ENCODE measurements at regions not wholly inside any gene's neighbourhood (a gene's known extent, or its start where the extent isn't known, plus 50 kb on each side); places are given as distances from the start of the nearest gene placed in this dataset.
"Not testable (repeated sequence)": the region's sequence is repeated elsewhere in the genome, so short reads cannot be mapped to it uniquely, and the experiment has no call there.

GRCh38 chr14:65832431-65833266 is 420.1 kb downstream of the FUT8 start:
- intact Hi-C loops (cut with DNase I) = loop anchor here (5.0 kb wide), 1 partner anchor 670 kb away; no protein-coding TSS in a partner anchor
- no peak for DNase-seq

- peak in 2 of 42 donors; percentile 10 to 16 for DNase-seq
- intact Hi-C loops (cut with DNase I) = loop anchor here (5.0 kb wide), 1 partner anchor 671 kb away; no protein-coding TSS in a partner anchor
Observed at GRCh38 chr14:65833267-65833880, 420.8 kb downstream of the FUT8 start.

GRCh38 chr14:65834051-65834450 is 421.5 kb downstream of the FUT8 start:
- intact Hi-C loops (cut with DNase I) = loop anchor here (5.0 kb wide), 1 partner anchor 672 kb away; no protein-coding TSS in a partner anchor

GRCh38 chr14:65834812-65835211 is 422.3 kb downstream of the FUT8 start:
- intact Hi-C loops (cut with DNase I) = loop anchor here (5.0 kb wide), 1 partner anchor 673 kb away; no protein-coding TSS in a partner anchor
- DNase-seq = no peak

More at GRCh38 chr14:65834051-65834450, 421.5 kb downstream of the FUT8 start:
- no peak for DNase-seq

- no peak for DNase-seq
- intact Hi-C loops (cut with DNase I) = no loop called here
Observed at GRCh38 chr14:65835501-65835900, 423.0 kb downstream of the FUT8 start.

- intact Hi-C loops (cut with DNase I) = no loop called here
- DNase-seq = no peak
Observed at GRCh38 chr14:65838565-65838964, 426.0 kb downstream of the FUT8 start.

GRCh38 chr14:65840118-65840751 is 427.7 kb downstream of the FUT8 start:
- intact Hi-C loops (cut with DNase I) = no loop called here
- no peak for DNase-seq

- intact Hi-C loops (cut with DNase I) = no loop called here
- DNase-seq = no peak
Observed at GRCh38 chr14:65840786-65841185, 428.3 kb downstream of the FUT8 start.

GRCh38 chr14:65846196-65846868 is 433.8 kb downstream of the FUT8 start:
- intact Hi-C loops (cut with DNase I) = no loop called here
- DNase-seq = peak in 5 of 42 donors; percentile 21 to 46 (median 21)

- no peak for DNase-seq
- intact Hi-C loops (cut with DNase I) = no loop called here
Observed at GRCh38 chr14:65847075-65847847, 434.7 kb downstream of the FUT8 start.

- intact Hi-C loops (cut with DNase I); DNase-seq: not testable (repeated sequence)
Observed at GRCh38 chr14:65847931-65848330, 435.4 kb downstream of the FUT8 start.

GRCh38 chr14:65849091-65849490 is 436.6 kb downstream of the FUT8 start:
- intact Hi-C loops (cut with DNase I) = no loop called here
- DNase-seq = no peak

GRCh38 chr14:65849558-65849957 is 437.0 kb downstream of the FUT8 start:
- peak in 1 of 42 donors; percentile 12 for DNase-seq
- intact Hi-C loops (cut with DNase I) = no loop called here

GRCh38 chr14:65850429-65851135 is 438.1 kb downstream of the FUT8 start:
- DNase-seq = peak in 1 of 42 donors; percentile 3
- intact Hi-C loops (cut with DNase I) = no loop called here

GRCh38 chr14:65852689-65853088 is 440.2 kb downstream of the FUT8 start:
- intact Hi-C loops (cut with DNase I) = no loop called here
- DNase-seq = no peak

GRCh38 chr14:65853407-65853955 is 441.0 kb downstream of the FUT8 start:
- intact Hi-C loops (cut with DNase I) = no loop called here
- DNase-seq = no peak

- intact Hi-C loops (cut with DNase I) = no loop called here
- no peak for DNase-seq
Observed at GRCh38 chr14:65854215-65854614, 441.7 kb downstream of the FUT8 start.

Measured in head of caudate nucleus (tissue), 42 donors.